22Rv1 (cell line): ENCODE measurements at regions not wholly inside any gene's neighbourhood (a gene's known extent, or its start where the extent isn't known, plus 50 kb on each side); places are given as distances from the start of the nearest gene placed in this dataset.

Experiments
- H3K27ac ChIP-seq: fragments of 450-650 bp; 2 replicates; pipeline ENCODE4 v1.5.1; 2017
- CTCF ChIP-seq: fragments of 450-650 bp; IDR thresholded peaks from 2 replicates; pipeline ENCODE4 v1.5.1; 2017; ENCODE audit warnings: mild to moderate bottlenecking
- ZFX ChIP-seq: fragments of 450-650 bp; IDR thresholded peaks from 2 replicates; pipeline ENCODE4 v1.6.1; 2017; ENCODE audit warnings: antibody characterized with exemption, borderline replicate concordance

DNA sequence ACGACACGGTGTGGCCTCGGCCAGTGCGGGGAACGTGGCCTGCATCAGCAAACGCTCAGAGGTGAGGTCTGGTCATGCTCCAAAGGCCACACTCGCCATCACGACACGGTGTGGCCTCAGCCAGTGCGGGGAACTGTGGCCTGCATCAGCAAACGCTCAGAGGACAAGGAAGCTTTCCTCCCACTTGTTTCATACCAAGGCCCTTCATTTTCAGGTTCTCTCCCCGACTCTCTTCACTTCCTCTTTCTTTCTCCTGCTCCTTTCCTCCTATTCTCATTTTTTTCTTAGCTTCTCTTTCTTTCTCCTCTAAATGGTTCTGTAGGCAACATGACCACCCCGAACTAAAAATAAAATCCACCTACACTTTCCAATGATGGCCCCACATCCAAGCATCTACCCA lies 384.4 kb upstream of the SHH start:
- TF ChIP-seq ZFX: no peak
- no peak for TF ChIP-seq CTCF
- H3K27ac ChIP-seq: no peak overlapping the region

- no peak for TF ChIP-seq ZFX
- TF ChIP-seq CTCF: no peak
- H3K27ac ChIP-seq: no peak overlapping the region
Observed at GRCh38 chr7:156195276-156195675, 383.0 kb upstream of the SHH start.

GRCh38 chr7:156194813-156195212 lies 382.6 kb upstream of the SHH start:
- no peak overlapping the region for H3K27ac ChIP-seq
- no peak for TF ChIP-seq ZFX
- no peak for TF ChIP-seq CTCF

DNA sequence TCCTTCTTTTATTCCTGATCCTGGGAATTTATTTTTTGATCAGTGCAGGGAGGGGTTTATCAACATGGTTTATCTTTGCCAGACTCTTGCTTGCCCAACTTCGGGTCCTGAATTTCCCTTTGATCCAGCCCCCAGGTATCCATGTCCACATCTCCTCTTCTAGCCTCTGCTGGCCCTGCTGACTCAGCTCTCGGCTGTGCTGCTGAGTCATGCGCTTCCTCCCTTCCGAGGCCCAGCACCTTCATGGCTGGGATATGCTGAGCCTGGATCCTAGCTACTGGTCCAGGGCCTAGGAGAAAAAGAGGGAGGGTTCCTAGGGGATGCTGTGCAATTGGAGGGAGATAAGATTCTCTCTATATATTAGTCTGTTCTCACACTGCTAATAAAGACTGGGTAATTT lies 380.7 kb upstream of the SHH start:
- TF ChIP-seq CTCF (no peak), ZFX (no peak)

GRCh38 chr7:156191090-156191489 lies 378.8 kb upstream of the SHH start:
- TF ChIP-seq ZFX (no peak), CTCF (no peak)
- no peak overlapping the region for H3K27ac ChIP-seq

More for the DNA sequence above, 380.7 kb upstream of the SHH start:
- no peak overlapping the region for H3K27ac ChIP-seq

GRCh38 chr7:156185076-156185475 lies 372.8 kb upstream of the SHH start:
- H3K27ac ChIP-seq: no peak overlapping the region
- TF ChIP-seq CTCF (no peak), ZFX (no peak)

GRCh38 chr7:156184164-156184563 lies 371.9 kb upstream of the SHH start:
- TF ChIP-seq ZFX: no peak
- TF ChIP-seq CTCF: no peak
- H3K27ac ChIP-seq: no peak overlapping the region
